ENCODE measurements at regions not wholly inside any gene's neighbourhood (a gene's known extent, or its start where the extent isn't known, plus 50 kb on each side); places are given as distances from the start of the nearest gene placed in this dataset.

- H4K20me1 ChIP-seq (ENCODE audit: control insufficient read depth, insufficient read depth, low read depth, low read length) = no peaks in the 10 kb centered on the region
- no peaks in the 10 kb centered on the region for H3K9me3 ChIP-seq (ENCODE audit: control insufficient read depth, insufficient read depth, low read length)
- H3K79me2 ChIP-seq (ENCODE audit: control insufficient read depth, low read length) = no peaks in the 10 kb centered on the region
- no peak overlapping the region for H3K27ac ChIP-seq (ENCODE audit: low read depth, low read length)
- no peaks in the 10 kb centered on the region for H3K9me2 ChIP-seq (replicated peaks; ENCODE audit: control insufficient read depth, low read length)
- H3K36me3 ChIP-seq (ENCODE audit: control insufficient read depth, low read length) = no peaks in the 10 kb centered on the region
- no peaks in the 10 kb centered on the region for H3K27me3 ChIP-seq (ENCODE audit: control insufficient read depth, low read length)
- H3K4me1 ChIP-seq (ENCODE audit: control insufficient read depth, low read length) = no peaks in the 10 kb centered on the region
- H3K4me2 ChIP-seq (ENCODE audit: low read length) = no peak overlapping the region
- TF ChIP-seq CTCF (IDR thresholded peaks at IDR 0.05; ENCODE audit: low read depth, low read length, poor library complexity, severe bottlenecking) = no peak
- no peak for TF ChIP-seq EZH2phosphoT487 (IDR thresholded peaks at IDR 0.05; ENCODE audit: borderline replicate concordance, low read length)
- H3K4me3 ChIP-seq (ENCODE audit: low read length) = no peak overlapping the region
- H3F3A ChIP-seq (ENCODE audit: control insufficient read depth, insufficient read depth) = no peaks in the 10 kb centered on the region
These were observed 1779.2 kb upstream of the MIR17HG start for GRCh38 chr13:89568276-89568675.

GRCh38 chr13:89568746-89569145 lies 1778.7 kb upstream of the MIR17HG start:
- H3K9me2 ChIP-seq (replicated peaks; ENCODE audit: control insufficient read depth, low read length) = no peaks in the 10 kb centered on the region
- H3K27me3 ChIP-seq (ENCODE audit: control insufficient read depth, low read length) = no peaks in the 10 kb centered on the region
- H3K27ac ChIP-seq (ENCODE audit: low read depth, low read length) = no peak overlapping the region
- no peaks in the 10 kb centered on the region for H4K20me1 ChIP-seq (ENCODE audit: control insufficient read depth, insufficient read depth, low read depth, low read length)
- no peak overlapping the region for H3K4me2 ChIP-seq (ENCODE audit: low read length)
- H3F3A ChIP-seq (ENCODE audit: control insufficient read depth, insufficient read depth) = no peaks in the 10 kb centered on the region
- H3K9me3 ChIP-seq (ENCODE audit: control insufficient read depth, insufficient read depth, low read length) = no peaks in the 10 kb centered on the region
- no peaks in the 10 kb centered on the region for H3K79me2 ChIP-seq (ENCODE audit: control insufficient read depth, low read length)
- H3K4me3 ChIP-seq (ENCODE audit: low read length) = no peak overlapping the region
- no peak for TF ChIP-seq EZH2phosphoT487 (IDR thresholded peaks at IDR 0.05; ENCODE audit: borderline replicate concordance, low read length)
- TF ChIP-seq CTCF (IDR thresholded peaks at IDR 0.05; ENCODE audit: low read depth, low read length, poor library complexity, severe bottlenecking) = no peak
- no peaks in the 10 kb centered on the region for H3K36me3 ChIP-seq (ENCODE audit: control insufficient read depth, low read length)
- no peaks in the 10 kb centered on the region for H3K4me1 ChIP-seq (ENCODE audit: control insufficient read depth, low read length)

GRCh38 chr13:89571676-89572075 lies 1775.8 kb upstream of the MIR17HG start:
- Histone ChIP-seq H3K9me2 (replicated peaks; ENCODE audit: control insufficient read depth, low read length) (no peaks in the 10 kb centered on the region), H3K79me2 (ENCODE audit: control insufficient read depth, low read length) (no peaks in the 10 kb centered on the region), H3K27me3 (ENCODE audit: control insufficient read depth, low read length) (no peaks in the 10 kb centered on the region), H3K4me1 (ENCODE audit: control insufficient read depth, low read length) (no peaks in the 10 kb centered on the region), H3K4me3 (ENCODE audit: low read length) (no peak overlapping the region), H3K4me2 (ENCODE audit: low read length) (no peak overlapping the region), H3K27ac (ENCODE audit: low read depth, low read length) (no peak overlapping the region), H3K36me3 (ENCODE audit: control insufficient read depth, low read length) (no peaks in the 10 kb centered on the region), H3K9me3 (ENCODE audit: control insufficient read depth, insufficient read depth, low read length) (no peaks in the 10 kb centered on the region), H3F3A (ENCODE audit: control insufficient read depth, insufficient read depth) (no peaks in the 10 kb centered on the region), H4K20me1 (ENCODE audit: control insufficient read depth, insufficient read depth, low read depth, low read length) (no peaks in the 10 kb centered on the region)
- TF ChIP-seq EZH2phosphoT487 (IDR thresholded peaks at IDR 0.05; ENCODE audit: borderline replicate concordance, low read length) = no peak
- TF ChIP-seq CTCF (IDR thresholded peaks at IDR 0.05; ENCODE audit: low read depth, low read length, poor library complexity, severe bottlenecking) = no peak

GRCh38 chr13:89574077-89574476 lies 1773.4 kb upstream of the MIR17HG start:
- Histone ChIP-seq H4K20me1 (ENCODE audit: control insufficient read depth, insufficient read depth, low read depth, low read length) (no peaks in the 10 kb centered on the region), H3K4me1 (ENCODE audit: control insufficient read depth, low read length) (no peaks in the 10 kb centered on the region), H3K79me2 (ENCODE audit: control insufficient read depth, low read length) (no peaks in the 10 kb centered on the region), H3K4me3 (ENCODE audit: low read length) (no peak overlapping the region), H3K27me3 (ENCODE audit: control insufficient read depth, low read length) (no peaks in the 10 kb centered on the region), H3F3A (ENCODE audit: control insufficient read depth, insufficient read depth) (no peaks in the 10 kb centered on the region), H3K4me2 (ENCODE audit: low read length) (no peak overlapping the region), H3K9me2 (replicated peaks; ENCODE audit: control insufficient read depth, low read length) (no peaks in the 10 kb centered on the region), H3K9me3 (ENCODE audit: control insufficient read depth, insufficient read depth, low read length) (no peaks in the 10 kb centered on the region), H3K27ac (ENCODE audit: low read depth, low read length) (no peak overlapping the region), H3K36me3 (ENCODE audit: control insufficient read depth, low read length) (no peaks in the 10 kb centered on the region)
- TF ChIP-seq CTCF (IDR thresholded peaks at IDR 0.05; ENCODE audit: low read depth, low read length, poor library complexity, severe bottlenecking) = no peak
- no peak for TF ChIP-seq EZH2phosphoT487 (IDR thresholded peaks at IDR 0.05; ENCODE audit: borderline replicate concordance, low read length)
